NCI-H510A (cell line): ENCODE measurements at regions not wholly inside any gene's neighbourhood (a gene's known extent, or its start where the extent isn't known, plus 50 kb on each side); places are given as distances from the start of the nearest gene placed in this dataset.

ENCODE experiments used
- DNase-seq: peaks from one replicate; lab custom pipeline; 2025; lab: John Stamatoyannopoulos, UW

GRCh38 chr5:12354686-12355085 is 450.4 kb upstream of the CTNND2 start:
- no peak for DNase-seq

GRCh38 chr5:12343558-12343957 is 439.3 kb upstream of the CTNND2 start:
- DNase-seq, result no peak

GRCh38 chr5:12335938-12336337 is 431.7 kb upstream of the CTNND2 start:
- DNase-seq, result no peak

GRCh38 chr5:12332480-12332879 is 428.2 kb upstream of the CTNND2 start:
- no peak for DNase-seq

- DNase-seq, result no peak
Observed at GRCh38 chr5:12330993-12331588, 426.8 kb upstream of the CTNND2 start.

GRCh38 chr5:12330381-12330780 is 426.1 kb upstream of the CTNND2 start:
- DNase-seq, result no peak

- no peak for DNase-seq
Observed at GRCh38 chr5:12323637-12324229, 419.5 kb upstream of the CTNND2 start.

- DNase-seq, result no peak
Observed at GRCh38 chr5:12322042-12322441, 417.8 kb upstream of the CTNND2 start.

- no peak for DNase-seq
Observed at GRCh38 chr5:12320331-12320730, 416.1 kb upstream of the CTNND2 start.

GRCh38 chr5:12316812-12317211 is 412.6 kb upstream of the CTNND2 start:
- DNase-seq, result no peak

GRCh38 chr5:12315461-12315860 is 411.2 kb upstream of the CTNND2 start:
- DNase-seq, result no peak

- DNase-seq, result no peak
Observed at GRCh38 chr5:12313602-12314001, 409.4 kb upstream of the CTNND2 start.

GRCh38 chr5:12312343-12312742 is 408.1 kb upstream of the CTNND2 start:
- no peak for DNase-seq

- no peak for DNase-seq
Observed at GRCh38 chr5:12294151-12294550, 389.9 kb upstream of the CTNND2 start.

GRCh38 chr5:12292610-12293204 is 388.5 kb upstream of the CTNND2 start:
- no peak for DNase-seq

GRCh38 chr5:12284604-12285003 is 380.4 kb upstream of the CTNND2 start:
- no peak for DNase-seq

- no peak for DNase-seq
Observed at GRCh38 chr5:12277504-12278192, 373.4 kb upstream of the CTNND2 start.

GRCh38 chr5:12274236-12274635 is 370.0 kb upstream of the CTNND2 start:
- no peak for DNase-seq

- DNase-seq, result no peak
Observed at GRCh38 chr5:12272389-12272788, 368.1 kb upstream of the CTNND2 start.

- DNase-seq, result no peak
Observed at GRCh38 chr5:12270914-12271313, 366.7 kb upstream of the CTNND2 start.

- no peak for DNase-seq
Observed at GRCh38 chr5:12269164-12269563, 364.9 kb upstream of the CTNND2 start.

- DNase-seq, result no peak
Observed at GRCh38 chr5:12258549-12258948, 354.3 kb upstream of the CTNND2 start.

- DNase-seq, result no peak
Observed at GRCh38 chr5:12250454-12250853, 346.2 kb upstream of the CTNND2 start.
